ENCODE measurements at regions not wholly inside any gene's neighbourhood (a gene's known extent, or its start where the extent isn't known, plus 50 kb on each side); places are given as distances from the start of the nearest gene placed in this dataset.

DNA sequence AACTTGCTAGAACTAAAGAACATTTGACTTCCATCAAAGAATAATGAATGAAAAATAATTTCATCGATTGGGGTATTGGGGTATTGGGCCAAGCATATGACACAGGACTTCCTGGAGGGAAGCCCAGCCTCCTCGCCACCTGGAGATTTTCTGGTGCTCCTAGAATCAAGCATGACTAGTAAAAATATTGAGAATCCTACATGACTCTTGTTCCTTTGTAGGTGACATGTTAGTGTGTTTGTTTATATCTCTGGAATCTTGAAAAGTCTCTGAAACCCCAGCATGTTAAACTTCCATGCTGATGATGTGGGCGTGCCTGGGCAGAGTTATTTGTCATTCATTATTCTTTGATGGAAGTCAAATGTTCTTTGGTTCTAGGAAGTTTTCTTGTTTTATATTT is 90.1 kb upstream of the EPHB3 start:
- DNase-seq = no peak
- H3K27me3 ChIP-seq (replicated peaks; ENCODE audit: control insufficient read depth, insufficient read depth, low read length) = no peaks in the 10 kb centered on the region
- TF ChIP-seq, protein P1, sequence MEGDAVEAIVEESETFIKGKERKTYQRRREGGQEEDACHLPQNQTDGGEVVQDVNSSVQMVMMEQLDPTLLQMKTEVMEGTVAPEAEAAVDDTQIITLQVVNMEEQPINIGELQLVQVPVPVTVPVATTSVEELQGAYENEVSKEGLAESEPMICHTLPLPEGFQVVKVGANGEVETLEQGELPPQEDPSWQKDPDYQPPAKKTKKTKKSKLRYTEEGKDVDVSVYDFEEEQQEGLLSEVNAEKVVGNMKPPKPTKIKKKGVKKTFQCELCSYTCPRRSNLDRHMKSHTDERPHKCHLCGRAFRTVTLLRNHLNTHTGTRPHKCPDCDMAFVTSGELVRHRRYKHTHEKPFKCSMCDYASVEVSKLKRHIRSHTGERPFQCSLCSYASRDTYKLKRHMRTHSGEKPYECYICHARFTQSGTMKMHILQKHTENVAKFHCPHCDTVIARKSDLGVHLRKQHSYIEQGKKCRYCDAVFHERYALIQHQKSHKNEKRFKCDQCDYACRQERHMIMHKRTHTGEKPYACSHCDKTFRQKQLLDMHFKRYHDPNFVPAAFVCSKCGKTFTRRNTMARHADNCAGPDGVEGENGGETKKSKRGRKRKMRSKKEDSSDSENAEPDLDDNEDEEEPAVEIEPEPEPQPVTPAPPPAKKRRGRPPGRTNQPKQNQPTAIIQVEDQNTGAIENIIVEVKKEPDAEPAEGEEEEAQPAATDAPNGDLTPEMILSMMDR (IDR thresholded peaks at IDR 0.05; ENCODE audit: insufficient read depth in 1 of 2, low read depth in 1 of 2, low read length in 1 of 2, severe bottlenecking in 1 of 2, unreplicated experiment in 1 of 2) = no peak
- no TSS peak for BruUV-seq (replicated peaks)
- no peak overlapping the region for H3K4me3 Mint-ChIP-seq (ENCODE audit: unreplicated experiment)
- ChIA-PET POLR2A (no interaction called here), CTCF (no interaction called here)
- H3K36me3 Mint-ChIP-seq (ENCODE audit: insufficient read depth, unreplicated experiment) = no peaks in the 10 kb centered on the region
- peaks cover 8% of the 10 kb centered on the region for H3K27me3 Mint-ChIP-seq (ENCODE audit: insufficient read depth, unreplicated experiment)
- no peaks in the 10 kb centered on the region for H3K4me1 Mint-ChIP-seq (ENCODE audit: low read depth, unreplicated experiment)
- H3K4me3 ChIP-seq (ENCODE audit: low read depth, low read length) = no peak overlapping the region
- no peaks in the 10 kb centered on the region for H3K9me3 ChIP-seq
- H3K9me3 Mint-ChIP-seq (ENCODE audit: unreplicated experiment) = no peaks in the 10 kb centered on the region
- 0 out of 2 replicates have a peak, but pooled peaks cover 6% of the 10 kb centered on the region for H3K4me1 ChIP-seq
- no peaks in the 10 kb centered on the region for H3K36me3 ChIP-seq (ENCODE audit: control insufficient read depth, insufficient read depth, low read length)
- intact Hi-C loops (cut with micrococcal nuclease; ENCODE audit: unreplicated experiment) = no loop called here
- no peak overlapping the region for H3K27ac Mint-ChIP-seq (ENCODE audit: unreplicated experiment)

GRCh38 chr3:184472723-184473428 is 88.7 kb upstream of the EPHB3 start:
- Mint-ChIP-seq H3K27ac (ENCODE audit: unreplicated experiment) (no peak overlapping the region), H3K4me3 (ENCODE audit: unreplicated experiment) (no peak overlapping the region), H3K36me3 (ENCODE audit: insufficient read depth, unreplicated experiment) (no peaks in the 10 kb centered on the region), H3K4me1 (ENCODE audit: low read depth, unreplicated experiment) (no peaks in the 10 kb centered on the region), H3K27me3 (ENCODE audit: insufficient read depth, unreplicated experiment) (peaks cover 8% of the 10 kb centered on the region), H3K9me3 (ENCODE audit: unreplicated experiment) (no peaks in the 10 kb centered on the region)
- CTCF ChIA-PET = interaction anchor here (2.1 kb wide), 1 partner anchor 101 kb away, joined by 6 read pairs; no protein-coding TSS in a partner anchor
- POLR2A ChIA-PET = no interaction called here
- Histone ChIP-seq H3K9me3 (no peaks in the 10 kb centered on the region), H3K4me1 (0 out of 2 replicates have a peak, but pooled peaks cover 6% of the 10 kb centered on the region), H3K4me3 (ENCODE audit: low read depth, low read length) (no peak overlapping the region), H3K36me3 (ENCODE audit: control insufficient read depth, insufficient read depth, low read length) (no peaks in the 10 kb centered on the region), H3K27me3 (replicated peaks; ENCODE audit: control insufficient read depth, insufficient read depth, low read length) (no peaks in the 10 kb centered on the region)
- TF ChIP-seq, protein P1 (IDR thresholded peaks at IDR 0.05; ENCODE audit: insufficient read depth in 1 of 2, low read depth in 1 of 2, low read length in 1 of 2, severe bottlenecking in 1 of 2, unreplicated experiment in 1 of 2) = no peak
- no peak for DNase-seq
- intact Hi-C loops (cut with micrococcal nuclease; ENCODE audit: unreplicated experiment) = no loop called here
- no TSS peak for BruUV-seq (replicated peaks)

GRCh38 chr3:184474897-184475296 is 86.7 kb upstream of the EPHB3 start:
- no peaks in the 10 kb centered on the region for H3K9me3 ChIP-seq
- CTCF ChIA-PET = interaction anchor here (0.7 to 2.1 kb wide), 3 partner anchors 39 to 103 kb away, joined by 3 to 6 read pairs (median 3); no protein-coding TSS in a partner anchor
- H3K27me3 Mint-ChIP-seq (ENCODE audit: insufficient read depth, unreplicated experiment) = peaks cover 8% of the 10 kb centered on the region
- H3K4me3 ChIP-seq (ENCODE audit: low read depth, low read length) = no peak overlapping the region
- no peaks in the 10 kb centered on the region for H3K9me3 Mint-ChIP-seq (ENCODE audit: unreplicated experiment)
- DNase-seq = no peak
- no peaks in the 10 kb centered on the region for H3K36me3 ChIP-seq (ENCODE audit: control insufficient read depth, insufficient read depth, low read length)
- H3K27me3 ChIP-seq (replicated peaks; ENCODE audit: control insufficient read depth, insufficient read depth, low read length) = no peaks in the 10 kb centered on the region
- H3K4me3 Mint-ChIP-seq (ENCODE audit: unreplicated experiment) = no peak overlapping the region
- no TSS peak for BruUV-seq (replicated peaks)
- H3K36me3 Mint-ChIP-seq (ENCODE audit: insufficient read depth, unreplicated experiment) = no peaks in the 10 kb centered on the region
- no peak overlapping the region for H3K27ac Mint-ChIP-seq (ENCODE audit: unreplicated experiment)
- intact Hi-C loops (cut with micrococcal nuclease; ENCODE audit: unreplicated experiment) = no loop called here
- no peaks in the 10 kb centered on the region for H3K4me1 ChIP-seq
- no peaks in the 10 kb centered on the region for H3K4me1 Mint-ChIP-seq (ENCODE audit: low read depth, unreplicated experiment)
- TF ChIP-seq, protein P1 (IDR thresholded peaks at IDR 0.05; ENCODE audit: insufficient read depth in 1 of 2, low read depth in 1 of 2, low read length in 1 of 2, severe bottlenecking in 1 of 2, unreplicated experiment in 1 of 2) = no peak
- POLR2A ChIA-PET = no interaction called here

All from Caco-2 (cell line).